ENCODE measurements at regions not wholly inside any gene's neighbourhood (a gene's known extent, or its start where the extent isn't known, plus 50 kb on each side); places are given as distances from the start of the nearest gene placed in this dataset.

- no peaks in the 10 kb centered on the region for H3K4me1 ChIP-seq (ENCODE audit: insufficient read depth)
- DNase-seq (ENCODE audit: low spot score): no peak
- no peaks in the 10 kb centered on the region for H3K79me2 ChIP-seq
- no peaks in the 10 kb centered on the region for H3K36me3 ChIP-seq (replicated peaks; ENCODE audit: insufficient read depth, low read depth)
- H3K9me3 ChIP-seq (ENCODE audit: low read depth): no peaks in the 10 kb centered on the region
- no peaks in the 10 kb centered on the region for H4K20me1 ChIP-seq (ENCODE audit: insufficient read depth, poor library complexity, severe bottlenecking)
- no peaks in the 10 kb centered on the region for H3K9me2 ChIP-seq (replicated peaks; ENCODE audit: insufficient read depth)
- H3K27ac ChIP-seq: no peak overlapping the region
- no peak overlapping the region for H2AFZ ChIP-seq
- TF ChIP-seq EZH2 (IDR thresholded peaks at IDR 0.05; ENCODE audit: borderline replicate concordance): no peak
- TF ChIP-seq EZH2phosphoT487 (IDR thresholded peaks at IDR 0.05; ENCODE audit: low read depth, severe bottlenecking, unreplicated experiment): no peak
- TF ChIP-seq CTCF (IDR thresholded peaks at IDR 0.05; ENCODE audit: poor library complexity): no peak
- H3K4me3 ChIP-seq: no peak overlapping the region
- WGBS (ENCODE audit: low lambda C conversion rate, missing lambda C conversion rate): 67% methylated on average over 4 of the region's 4 CpGs
- H3K27me3 ChIP-seq: no peaks in the 10 kb centered on the region
- H3K4me2 ChIP-seq: no peak overlapping the region
Measured at GRCh38 chr1:99590578-99591209, 55.2 kb upstream of the PALMD start.

- Histone ChIP-seq H2AFZ (no peak overlapping the region), H3K4me2 (no peak overlapping the region), H3K9me2 (replicated peaks; ENCODE audit: insufficient read depth) (no peaks in the 10 kb centered on the region), H3K27me3 (no peaks in the 10 kb centered on the region), H3K36me3 (replicated peaks; ENCODE audit: insufficient read depth, low read depth) (no peaks in the 10 kb centered on the region), H3K4me3 (no peak overlapping the region), H3K27ac (no peak overlapping the region), H3K9me3 (ENCODE audit: low read depth) (no peaks in the 10 kb centered on the region), H3K4me1 (ENCODE audit: insufficient read depth) (no peaks in the 10 kb centered on the region), H4K20me1 (ENCODE audit: insufficient read depth, poor library complexity, severe bottlenecking) (no peaks in the 10 kb centered on the region), H3K79me2 (no peaks in the 10 kb centered on the region)
- WGBS (ENCODE audit: low lambda C conversion rate, missing lambda C conversion rate): 83% methylated on average over 1 of the region's 1 CpG
- TF ChIP-seq EZH2phosphoT487 (IDR thresholded peaks at IDR 0.05; ENCODE audit: low read depth, severe bottlenecking, unreplicated experiment) (no peak), CTCF (IDR thresholded peaks at IDR 0.05; ENCODE audit: poor library complexity) (no peak), EZH2 (IDR thresholded peaks at IDR 0.05; ENCODE audit: borderline replicate concordance) (no peak)
- no peak for DNase-seq (ENCODE audit: low spot score)
Measured at GRCh38 chr1:99591886-99592285, 54.0 kb upstream of the PALMD start.

- no peaks in the 10 kb centered on the region for H3K36me3 ChIP-seq (replicated peaks; ENCODE audit: insufficient read depth, low read depth)
- TF ChIP-seq CTCF (IDR thresholded peaks at IDR 0.05; ENCODE audit: poor library complexity) (no peak), EZH2phosphoT487 (IDR thresholded peaks at IDR 0.05; ENCODE audit: low read depth, severe bottlenecking, unreplicated experiment) (no peak), EZH2 (IDR thresholded peaks at IDR 0.05; ENCODE audit: borderline replicate concordance) (no peak)
- H3K9me3 ChIP-seq (ENCODE audit: low read depth): no peaks in the 10 kb centered on the region
- no peaks in the 10 kb centered on the region for H3K4me1 ChIP-seq (ENCODE audit: insufficient read depth)
- no peak overlapping the region for H3K27ac ChIP-seq
- no peaks in the 10 kb centered on the region for H3K9me2 ChIP-seq (replicated peaks; ENCODE audit: insufficient read depth)
- no peak overlapping the region for H3K4me2 ChIP-seq
- H2AFZ ChIP-seq: no peak overlapping the region
- no peaks in the 10 kb centered on the region for H4K20me1 ChIP-seq (ENCODE audit: insufficient read depth, poor library complexity, severe bottlenecking)
- DNase-seq (ENCODE audit: low spot score): no peak
- H3K27me3 ChIP-seq: no peaks in the 10 kb centered on the region
- WGBS (ENCODE audit: low lambda C conversion rate, missing lambda C conversion rate): 81% methylated on average over 2 of the region's 2 CpGs
- H3K4me3 ChIP-seq: no peak overlapping the region
- H3K79me2 ChIP-seq: no peaks in the 10 kb centered on the region
Measured at GRCh38 chr1:99594205-99594604, 51.7 kb upstream of the PALMD start.

GRCh38 chr1:99595041-99595440 is 50.9 kb upstream of the PALMD start:
- H3K9me3 ChIP-seq (ENCODE audit: low read depth): no peaks in the 10 kb centered on the region
- no peaks in the 10 kb centered on the region for H3K9me2 ChIP-seq (replicated peaks; ENCODE audit: insufficient read depth)
- TF ChIP-seq CTCF (IDR thresholded peaks at IDR 0.05; ENCODE audit: poor library complexity) (no peak), EZH2phosphoT487 (IDR thresholded peaks at IDR 0.05; ENCODE audit: low read depth, severe bottlenecking, unreplicated experiment) (no peak), EZH2 (IDR thresholded peaks at IDR 0.05; ENCODE audit: borderline replicate concordance) (no peak)
- no peak overlapping the region for H3K27ac ChIP-seq
- H3K36me3 ChIP-seq (replicated peaks; ENCODE audit: insufficient read depth, low read depth): no peaks in the 10 kb centered on the region
- no peak for DNase-seq (ENCODE audit: low spot score)
- H3K4me3 ChIP-seq: no peak overlapping the region
- H4K20me1 ChIP-seq (ENCODE audit: insufficient read depth, poor library complexity, severe bottlenecking): no peaks in the 10 kb centered on the region
- H2AFZ ChIP-seq: no peak overlapping the region
- no peaks in the 10 kb centered on the region for H3K79me2 ChIP-seq
- no peak overlapping the region for H3K4me2 ChIP-seq
- no peaks in the 10 kb centered on the region for H3K27me3 ChIP-seq
- H3K4me1 ChIP-seq (ENCODE audit: insufficient read depth): no peaks in the 10 kb centered on the region
